GM08714 (cell line): ENCODE measurements at regions not wholly inside any gene's neighbourhood (a gene's known extent, or its start where the extent isn't known, plus 50 kb on each side); places are given as distances from the start of the nearest gene placed in this dataset.

ENCODE experiments used
- H3K4me3 ChIP-seq: fragments of 200-500 bp; sonication (Bioruptor generic); 2 replicates; pipeline ENCODE4 v1.5.1; 2014; ENCODE audit warnings: mild to moderate bottlenecking, low read length, inconsistent platforms
- ZNF274 ChIP-seq: IDR thresholded peaks from 2 replicates; pipeline ENCODE4 v1.6.1; 2012; ENCODE audit warnings: mild to moderate bottlenecking, low read depth, low read length

DNA sequence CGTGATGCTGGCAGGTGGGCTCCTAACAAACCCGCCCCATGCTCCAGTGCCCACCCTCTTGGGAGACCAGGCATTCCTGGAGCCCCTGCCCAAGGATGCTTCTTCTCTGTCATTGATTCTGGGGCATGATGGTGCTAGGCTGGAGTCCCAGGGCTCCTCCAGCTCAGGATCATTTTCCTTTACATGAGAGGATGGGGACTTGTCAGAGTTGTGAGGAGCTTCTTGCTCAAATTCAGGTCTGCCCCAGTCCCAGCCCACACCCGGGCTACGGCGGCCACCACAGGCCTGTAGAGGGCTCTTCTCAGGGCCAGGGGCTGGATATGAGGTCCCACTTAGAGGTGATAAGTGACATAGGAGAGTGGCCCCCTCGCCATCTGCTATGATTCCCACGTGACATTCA, 141.1 kb upstream of the COPS8 start:
- H3K4me3 ChIP-seq = no peak overlapping the region
- TF ChIP-seq ZNF274 = no peak

GRCh38 chr2:236945431-236946016, 140.2 kb upstream of the COPS8 start:
- H3K4me3 ChIP-seq = no peak overlapping the region
- no peak for TF ChIP-seq ZNF274

DNA sequence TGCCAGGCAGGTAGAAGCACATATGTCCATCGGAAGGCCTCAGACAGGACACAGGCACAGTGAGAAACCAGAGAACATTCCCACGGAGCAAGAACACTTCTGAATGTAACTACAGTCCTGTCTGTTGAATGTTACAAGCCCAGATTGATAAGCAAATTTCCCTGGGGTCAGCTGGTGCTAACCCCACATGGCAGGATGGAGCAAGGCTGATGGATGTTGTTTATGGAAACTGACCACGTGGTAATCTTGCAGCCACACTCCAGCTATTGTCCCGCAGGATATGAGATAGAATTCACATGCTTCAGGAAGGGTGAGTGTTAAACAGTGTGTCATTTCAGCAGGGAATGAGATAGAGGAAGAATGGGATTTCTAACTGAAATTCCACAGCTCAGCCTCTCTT, 138.8 kb upstream of the COPS8 start:
- no peak overlapping the region for H3K4me3 ChIP-seq
- no peak for TF ChIP-seq ZNF274

GRCh38 chr2:236947294-236947693, 138.4 kb upstream of the COPS8 start:
- TF ChIP-seq ZNF274 = no peak
- no peak overlapping the region for H3K4me3 ChIP-seq

- TF ChIP-seq ZNF274 = no peak
- H3K4me3 ChIP-seq = no peak overlapping the region
These were observed 137.8 kb upstream of the COPS8 start for GRCh38 chr2:236947896-236948295.

DNA sequence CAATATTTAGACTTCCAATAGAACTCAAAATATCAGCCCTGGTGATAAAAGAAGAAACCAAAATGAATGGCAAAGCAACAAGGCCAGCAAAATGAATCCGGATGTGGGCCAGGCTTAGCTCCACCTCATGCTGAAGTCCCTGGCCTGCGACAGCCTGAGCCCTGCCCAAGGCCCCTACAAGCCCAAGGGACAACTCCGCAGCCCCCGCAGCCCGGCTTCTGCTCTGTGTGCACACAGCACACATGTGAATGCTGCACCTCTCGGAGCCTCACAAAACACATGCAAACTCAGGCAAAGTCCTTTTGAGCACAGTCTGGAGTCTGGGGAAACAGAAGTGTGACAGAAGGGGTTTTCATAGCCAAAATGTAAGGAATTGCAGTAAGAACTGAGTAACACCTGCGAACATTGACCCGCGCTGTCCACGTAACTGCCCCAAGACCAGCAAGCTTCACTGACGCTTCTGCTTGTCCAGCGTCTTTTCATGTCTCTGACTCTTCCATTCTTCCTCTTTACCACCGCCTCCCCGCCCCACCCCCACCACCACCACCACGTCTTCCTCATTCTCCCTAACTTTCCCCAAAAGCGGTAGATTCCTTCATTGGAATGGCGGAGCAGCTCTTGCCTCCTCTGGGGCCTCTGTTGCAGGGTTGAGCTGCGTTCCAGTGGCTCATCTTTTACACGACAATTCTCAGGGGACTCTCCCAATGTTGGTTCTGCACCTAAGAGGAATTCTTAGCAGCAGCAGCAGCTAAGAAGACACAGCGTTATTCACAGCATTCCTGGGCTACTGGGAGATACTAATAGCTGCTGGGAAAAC, 136.4 kb upstream of the COPS8 start:
- TF ChIP-seq ZNF274 = no peak

GRCh38 chr2:236951830-236952475, 133.7 kb upstream of the COPS8 start:
- TF ChIP-seq ZNF274 = no peak
- no peak overlapping the region for H3K4me3 ChIP-seq

More for the DNA sequence above, 136.4 kb upstream of the COPS8 start:
- H3K4me3 ChIP-seq = no peak overlapping the region

GRCh38 chr2:236954641-236955040, 131.0 kb upstream of the COPS8 start:
- no peak overlapping the region for H3K4me3 ChIP-seq
- TF ChIP-seq ZNF274 = no peak

DNA sequence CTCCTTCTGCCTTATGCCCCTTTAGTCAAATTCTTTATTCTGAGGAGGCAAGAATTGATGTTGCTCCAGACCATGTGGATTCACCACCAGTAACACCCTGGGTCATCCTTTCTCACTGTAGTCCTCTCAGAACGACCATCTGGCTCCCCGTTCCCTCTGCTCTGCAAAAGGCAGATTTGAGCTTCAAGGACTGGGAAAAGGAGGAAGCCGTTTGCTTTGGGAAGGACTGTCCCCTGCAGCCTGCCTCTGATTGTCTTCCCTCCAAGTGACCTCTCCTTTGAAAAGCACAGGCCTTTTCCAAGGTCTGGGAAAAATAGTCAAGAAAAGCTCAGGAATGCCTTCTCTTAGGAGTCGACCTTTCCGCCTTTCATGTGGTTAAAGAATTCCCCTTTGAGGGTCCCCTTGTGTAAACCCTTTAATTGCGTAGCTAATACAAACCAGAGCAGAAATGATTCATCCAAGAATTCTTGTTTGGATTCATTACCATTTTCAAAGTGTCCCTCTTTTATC, 130.1 kb upstream of the COPS8 start:
- no peak for TF ChIP-seq ZNF274
- H3K4me3 ChIP-seq = no peak overlapping the region

- H3K4me3 ChIP-seq = no peak overlapping the region
- TF ChIP-seq ZNF274 = no peak
These were observed 129.6 kb upstream of the COPS8 start for GRCh38 chr2:236956031-236956618.

- no peak for TF ChIP-seq ZNF274
- H3K4me3 ChIP-seq = no peak overlapping the region
These were observed 129.0 kb upstream of the COPS8 start for GRCh38 chr2:236956641-236957040.

GRCh38 chr2:236959036-236959435, 126.7 kb upstream of the COPS8 start:
- H3K4me3 ChIP-seq = no peak overlapping the region
- TF ChIP-seq ZNF274 = no peak

- TF ChIP-seq ZNF274 = no peak
- no peak overlapping the region for H3K4me3 ChIP-seq
These were observed 125.8 kb upstream of the COPS8 start for GRCh38 chr2:236959876-236960275.

DNA sequence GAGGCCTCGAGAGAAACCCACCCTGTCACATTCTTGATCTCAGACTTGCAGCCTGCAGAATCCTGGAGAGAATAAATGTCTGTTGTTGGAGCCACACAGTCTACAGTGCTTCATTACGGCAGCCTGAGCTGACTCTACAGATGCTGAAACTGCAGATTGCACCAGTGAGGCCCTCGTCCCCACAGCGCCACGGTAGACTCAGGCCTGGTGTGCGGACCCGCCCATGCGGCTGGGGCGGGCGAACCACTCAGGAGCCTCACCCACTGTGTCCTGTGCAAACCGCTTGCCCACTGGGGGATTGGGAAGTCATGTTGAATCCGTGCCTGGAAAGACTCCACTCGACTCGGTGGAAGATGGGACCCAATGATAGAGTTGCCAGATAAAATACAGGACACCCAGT, 125.2 kb upstream of the COPS8 start:
- no peak overlapping the region for H3K4me3 ChIP-seq
- TF ChIP-seq ZNF274 = no peak
